Common myeloid progenitor, CD34-positive (primary cell): ENCODE measurements at regions not wholly inside any gene's neighbourhood (a gene's known extent, or its start where the extent isn't known, plus 50 kb on each side); places are given as distances from the start of the nearest gene placed in this dataset.

ENCODE experiments used
- CTCF ChIA-PET: fragments of 350-600 bp; sonication (Branson Sonifier 250); formaldehyde crosslinking; loops from one replicate; lab custom pipeline; 2021; ENCODE audit warnings: antibody characterized with exemption; lab: Charles Lee
- POLR2A ChIA-PET: fragments of 350-600 bp; sonication (Branson Sonifier 250); formaldehyde crosslinking; loops from one replicate; lab custom pipeline; 2021; ENCODE audit warnings: antibody characterized with exemption; lab: Charles Lee
- DNase-seq, 3 donors: peaks; one replicate each; pipeline versions ENCODE4 v3.0.0 to v3.0.0-alpha.2; 2013
- H3K27ac ChIP-seq, 2 experiments: 1 replicate in 1 of 2; 2 replicates in 1 of 2; pipeline ENCODE4 v1.7.0; 2013; ENCODE audit warnings: inconsistent platforms in 2 of 2, low read length in 2 of 2, mild to moderate bottlenecking in 2 of 2, low read depth in 1 of 2, moderate library complexity in 1 of 2; ENCODE audit not compliant: severe bottlenecking in 2 of 2, insufficient read depth in 1 of 2, poor library complexity in 1 of 2
- H3K27me3 ChIP-seq, 5 experiments: replicated peaks in 2 of 5; 1 replicate in 3 of 5; 2 replicates in 2 of 5; pipeline versions ENCODE4 v1.6.1 to v1.7.0; 2013; ENCODE audit warnings: low read length in 4 of 5, mild to moderate bottlenecking in 2 of 5, moderate library complexity in 2 of 5, inconsistent platforms in 1 of 5; ENCODE audit not compliant: insufficient read depth in 5 of 5, control insufficient read depth in 4 of 5
- H3K36me3 ChIP-seq, 4 experiments: 1 replicate in 2 of 4; 2 replicates in 2 of 4; pipeline versions ENCODE4 v1.6.1 to v1.7.0; 2013; ENCODE audit warnings: low read length in 3 of 4, control low read depth in 1 of 4, mild to moderate bottlenecking in 1 of 4; ENCODE audit not compliant: control insufficient read depth in 4 of 4, insufficient read depth in 4 of 4
- H3K4me1 ChIP-seq, 4 experiments: 1 replicate in 3 of 4; 2 replicates in 1 of 4; pipeline versions ENCODE4 v1.6.1 to v1.7.1; 2013; ENCODE audit warnings: low read length in 3 of 4, mild to moderate bottlenecking in 3 of 4, control low read depth in 1 of 4, inconsistent platforms in 1 of 4, moderate library complexity in 1 of 4; ENCODE audit not compliant: control insufficient read depth in 4 of 4, insufficient read depth in 4 of 4; ENCODE audit errors: control extremely low read depth in 1 of 4
- H3K4me3 ChIP-seq, 7 experiments: 1 replicate in 4 of 7; 2 replicates in 3 of 7; pipeline versions ENCODE4 v1.5.1 to v1.7.0; 2013; ENCODE audit warnings: mild to moderate bottlenecking in 7 of 7, low read length in 6 of 7, moderate library complexity in 6 of 7, inconsistent platforms in 2 of 7, low read depth in 2 of 7, control low read depth in 1 of 7; ENCODE audit not compliant: insufficient read depth in 4 of 7, control insufficient read depth in 1 of 7; ENCODE audit errors: extremely low read depth in 1 of 7
- H3K9me3 ChIP-seq, 5 experiments: 1 replicate in 4 of 5; 2 replicates in 1 of 5; pipeline versions ENCODE4 v1.6.1 to v1.7.1; 2013; ENCODE audit warnings: low read length in 4 of 5, mild to moderate bottlenecking in 2 of 5, inconsistent platforms in 1 of 5, low read depth in 1 of 5, moderate library complexity in 1 of 5; ENCODE audit not compliant: control insufficient read depth in 4 of 5, insufficient read depth in 2 of 5; ENCODE audit errors: control extremely low read depth in 1 of 5
- WGBS: methylation state at CpG from one replicate; pipeline ENCODE4 v1.1.5; 2013; ENCODE audit not compliant: insufficient coverage; 5-methylcytosine and 5-hydroxymethylcytosine counted together

- H3K27me3 ChIP-seq, result no peaks in the 10 kb centered on the region
- CTCF ChIA-PET, result interaction anchor here (1.2 kb wide), 1 partner anchor 21 kb away, joined by 3 read pairs; no protein-coding TSS in a partner anchor
- H3K4me1 ChIP-seq, result no peaks in the 10 kb centered on the region
- no peaks in the 10 kb centered on the region for H3K36me3 ChIP-seq
- H3K27ac ChIP-seq, result no peak overlapping the region
- WGBS, result 93% methylated on average over 3 of the region's 5 CpGs
- POLR2A ChIA-PET, result interaction anchor here (0.5 kb wide), 1 partner anchor 109 kb away, joined by 4 read pairs; no protein-coding TSS in a partner anchor
- H3K9me3 ChIP-seq, result peaks cover 0 to under 1% (median 0%) of the 10 kb centered on the region in 5 experiments
- no peak overlapping the region for H3K4me3 ChIP-seq
- DNase-seq, result no peak
Observed at GRCh38 chr11:128388206-128388815, 199.0 kb downstream of the ETS1 start.

- H3K27ac ChIP-seq, result no peak overlapping the region
- no peaks in the 10 kb centered on the region for H3K36me3 ChIP-seq
- DNase-seq, result peak in 2 of 3 donors; percentile 18 to 26
- ChIA-PET CTCF (interaction anchor here (1.3 kb wide), 1 partner anchor 22 kb away, joined by 4 read pairs; no protein-coding TSS in a partner anchor), POLR2A (no interaction called here)
- H3K4me1 ChIP-seq, result peaks cover 6 to 12% (median 11%) of the 10 kb centered on the region in 4 experiments
- WGBS, result 100% methylated on average over 1 of the region's 3 CpGs
- H3K9me3 ChIP-seq, result peaks cover 0 to 11% (median 3%) of the 10 kb centered on the region in 5 experiments
- H3K4me3 ChIP-seq, result no peak overlapping the region
- no peaks in the 10 kb centered on the region for H3K27me3 ChIP-seq
Observed at GRCh38 chr11:128379587-128380580, 207.5 kb downstream of the ETS1 start.

- Histone ChIP-seq H3K9me3 (peaks cover 0 to 5% (median 3%) of the 10 kb centered on the region in 5 experiments), H3K27ac (no peak overlapping the region), H3K36me3 (no peaks in the 10 kb centered on the region), H3K4me3 (no peak overlapping the region), H3K27me3 (no peaks in the 10 kb centered on the region), H3K4me1 (peaks cover 6 to 12% (median 11%) of the 10 kb centered on the region in 4 experiments)
- ChIA-PET CTCF (interaction anchor here (1.0 to 1.3 kb wide), 3 partner anchors 18 to 130 kb away, joined by 3 to 5 read pairs (median 4); no protein-coding TSS in a partner anchor), POLR2A (interaction anchor here (0.7 kb wide), 1 partner anchor 153 kb away, joined by 3 read pairs; no protein-coding TSS in a partner anchor)
- peak; percentile 63 to 80 (median 63) for DNase-seq
- WGBS, result 0% methylated on average over 1 of the region's 1 CpG
Observed at GRCh38 chr11:128375961-128376360, 211.4 kb downstream of the ETS1 start.

GRCh38 chr11:128374026-128374425 is 213.3 kb downstream of the ETS1 start:
- POLR2A ChIA-PET, result interaction anchor here (0.6 kb wide), 1 partner anchor 37 kb away, joined by 3 read pairs; no protein-coding TSS in a partner anchor
- WGBS, result 100% methylated on average over 2 of the region's 3 CpGs
- CTCF ChIA-PET, result interaction anchor here (0.6 to 0.8 kb wide), 2 partner anchors 23 to 43 kb away, joined by 3 to 4 read pairs; no protein-coding TSS in a partner anchor

GRCh38 chr11:128372977-128373376 is 214.4 kb downstream of the ETS1 start:
- 100% methylated on average over 1 of the region's 1 CpG for WGBS
- POLR2A ChIA-PET, result no interaction called here
- CTCF ChIA-PET, result interaction anchor here (1.1 to 1.4 kb wide), 2 partner anchors 11 to 18 kb away, joined by 3 read pairs; no protein-coding TSS in a partner anchor

More at GRCh38 chr11:128374026-128374425, 213.3 kb downstream of the ETS1 start:
- Histone ChIP-seq H3K9me3 (peaks cover 0 to 5% (median 3%) of the 10 kb centered on the region in 5 experiments), H3K4me3 (no peak overlapping the region), H3K27ac (no peak overlapping the region), H3K4me1 (peaks cover 6 to 12% (median 11%) of the 10 kb centered on the region in 4 experiments), H3K36me3 (no peaks in the 10 kb centered on the region), H3K27me3 (no peaks in the 10 kb centered on the region)
- DNase-seq, result no peak

GRCh38 chr11:128367573-128367972 is 219.8 kb downstream of the ETS1 start:
- Histone ChIP-seq H3K4me1 (no peaks in the 10 kb centered on the region), H3K4me3 (no peak overlapping the region), H3K9me3 (no peaks in the 10 kb centered on the region), H3K27me3 (no peaks in the 10 kb centered on the region), H3K36me3 (no peaks in the 10 kb centered on the region), H3K27ac (no peak overlapping the region)
- POLR2A ChIA-PET, result no interaction called here
- CTCF ChIA-PET, result interaction anchor here (1.4 kb wide), 1 partner anchor 56 kb away, joined by 3 read pairs; no protein-coding TSS in a partner anchor
- 93% methylated on average over 10 of the region's 10 CpGs for WGBS
- no peak for DNase-seq

More at GRCh38 chr11:128372977-128373376, 214.4 kb downstream of the ETS1 start:
- Histone ChIP-seq H3K27me3 (no peaks in the 10 kb centered on the region), H3K27ac (no peak overlapping the region), H3K4me1 (peaks cover 6 to 12% (median 11%) of the 10 kb centered on the region in 4 experiments), H3K9me3 (no peaks in the 10 kb centered on the region), H3K4me3 (no peak overlapping the region), H3K36me3 (no peaks in the 10 kb centered on the region)
- DNase-seq, result no peak
